ENCODE measurements at regions not wholly inside any gene's neighbourhood (a gene's known extent, or its start where the extent isn't known, plus 50 kb on each side); places are given as distances from the start of the nearest gene placed in this dataset.

DNA sequence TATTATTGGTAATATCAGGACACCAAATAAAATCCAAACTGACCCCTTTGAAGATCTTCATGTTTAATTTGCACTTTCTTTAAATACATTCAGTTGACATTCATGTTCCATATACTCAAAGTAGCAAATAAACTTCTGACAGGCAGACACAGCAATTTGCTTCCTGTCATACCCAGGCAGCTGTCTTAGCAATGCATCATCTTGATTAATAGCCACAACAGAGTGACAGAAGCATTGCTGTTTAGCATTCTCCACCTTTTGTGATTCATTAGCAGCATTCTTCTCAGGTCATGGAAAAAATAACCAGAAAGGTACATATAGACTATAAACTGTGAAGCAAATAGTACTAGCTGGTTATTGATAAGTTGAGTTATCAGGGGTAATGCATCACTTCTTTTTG is 366.8 kb downstream of the CYLC2 start:
- H4K20me1 ChIP-seq (ENCODE audit: insufficient read depth, low read length): no peaks in the 10 kb centered on the region
- intact Hi-C loops (cut with micrococcal nuclease; ENCODE audit: unreplicated experiment): no loop called here
- H3K4me2 ChIP-seq (ENCODE audit: low read length): no peak overlapping the region
- ChIA-PET CTCF (ENCODE audit: unreplicated experiment) (no interaction called here), POLR2A (interaction anchor here (0.8 kb wide), 1 partner anchor 18 kb away, joined by 3 read pairs; no protein-coding TSS in a partner anchor)
- H3K79me2 ChIP-seq (ENCODE audit: insufficient read depth, low read depth, low read length): no peaks in the 10 kb centered on the region
- no TSS peak for BruUV-seq (replicated peaks)
- no peaks in the 10 kb centered on the region for H3K36me3 ChIP-seq (ENCODE audit: insufficient read depth, low read length)
- H3K9me2 ChIP-seq (ENCODE audit: insufficient read depth, low read length): no peaks in the 10 kb centered on the region
- DNase-seq (ENCODE audit: low spot score): no peak
- H3K9me3 ChIP-seq (ENCODE audit: low read length): no peaks in the 10 kb centered on the region
- TF ChIP-seq, protein P1, sequence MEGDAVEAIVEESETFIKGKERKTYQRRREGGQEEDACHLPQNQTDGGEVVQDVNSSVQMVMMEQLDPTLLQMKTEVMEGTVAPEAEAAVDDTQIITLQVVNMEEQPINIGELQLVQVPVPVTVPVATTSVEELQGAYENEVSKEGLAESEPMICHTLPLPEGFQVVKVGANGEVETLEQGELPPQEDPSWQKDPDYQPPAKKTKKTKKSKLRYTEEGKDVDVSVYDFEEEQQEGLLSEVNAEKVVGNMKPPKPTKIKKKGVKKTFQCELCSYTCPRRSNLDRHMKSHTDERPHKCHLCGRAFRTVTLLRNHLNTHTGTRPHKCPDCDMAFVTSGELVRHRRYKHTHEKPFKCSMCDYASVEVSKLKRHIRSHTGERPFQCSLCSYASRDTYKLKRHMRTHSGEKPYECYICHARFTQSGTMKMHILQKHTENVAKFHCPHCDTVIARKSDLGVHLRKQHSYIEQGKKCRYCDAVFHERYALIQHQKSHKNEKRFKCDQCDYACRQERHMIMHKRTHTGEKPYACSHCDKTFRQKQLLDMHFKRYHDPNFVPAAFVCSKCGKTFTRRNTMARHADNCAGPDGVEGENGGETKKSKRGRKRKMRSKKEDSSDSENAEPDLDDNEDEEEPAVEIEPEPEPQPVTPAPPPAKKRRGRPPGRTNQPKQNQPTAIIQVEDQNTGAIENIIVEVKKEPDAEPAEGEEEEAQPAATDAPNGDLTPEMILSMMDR (conservative IDR thresholded peaks at IDR 0.05; ENCODE audit: low read length): no peak
- no peak for TF ChIP-seq EZH2phosphoT487 (IDR thresholded peaks at IDR 0.05; ENCODE audit: borderline replicate concordance, low read depth, low read length)
- no peak overlapping the region for H3K27ac ChIP-seq (ENCODE audit: low read depth, low read length, poor library complexity, severe bottlenecking)
- no peaks in the 10 kb centered on the region for H3K4me1 ChIP-seq (ENCODE audit: insufficient read depth, low read length, poor library complexity, severe bottlenecking)
- no peak overlapping the region for H2AFZ ChIP-seq (ENCODE audit: low read length)
- H3K4me3 ChIP-seq (ENCODE audit: low read depth, low read length, poor library complexity, severe bottlenecking): no peak overlapping the region

DNA sequence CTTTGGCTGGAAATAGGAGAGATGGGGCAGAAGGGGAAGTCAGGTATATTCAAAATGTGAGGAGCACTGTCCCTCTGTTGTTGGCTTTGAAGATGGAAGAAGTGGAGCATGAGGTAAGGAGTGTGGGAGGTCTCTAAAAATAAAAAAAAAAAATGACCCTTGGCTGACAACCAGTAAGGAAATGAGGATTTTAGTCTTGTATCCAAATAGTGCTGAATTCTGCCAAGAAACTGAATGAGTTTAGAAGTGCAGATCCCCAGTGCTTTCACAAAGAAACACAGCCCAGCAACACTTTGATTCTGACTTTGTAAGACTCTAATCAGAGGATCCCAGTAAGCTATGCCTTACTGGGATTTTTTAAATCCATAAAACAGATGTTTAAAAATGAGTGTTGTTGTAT is 367.9 kb downstream of the CYLC2 start:
- ChIA-PET POLR2A (no interaction called here), CTCF (ENCODE audit: unreplicated experiment) (no interaction called here)
- no peak overlapping the region for H3K4me3 ChIP-seq (ENCODE audit: low read depth, low read length, poor library complexity, severe bottlenecking)
- TF ChIP-seq EZH2phosphoT487 (IDR thresholded peaks at IDR 0.05; ENCODE audit: borderline replicate concordance, low read depth, low read length): no peak
- TF ChIP-seq, protein P1 (conservative IDR thresholded peaks at IDR 0.05; ENCODE audit: low read length): no peak
- no TSS peak for BruUV-seq (replicated peaks)
- H2AFZ ChIP-seq (ENCODE audit: low read length): no peak overlapping the region
- H3K27ac ChIP-seq (ENCODE audit: low read depth, low read length, poor library complexity, severe bottlenecking): no peak overlapping the region
- no peaks in the 10 kb centered on the region for H3K9me3 ChIP-seq (ENCODE audit: low read length)
- H3K4me1 ChIP-seq (ENCODE audit: insufficient read depth, low read length, poor library complexity, severe bottlenecking): no peaks in the 10 kb centered on the region
- H3K4me2 ChIP-seq (ENCODE audit: low read length): no peak overlapping the region
- no peaks in the 10 kb centered on the region for H3K79me2 ChIP-seq (ENCODE audit: insufficient read depth, low read depth, low read length)
- no peaks in the 10 kb centered on the region for H4K20me1 ChIP-seq (ENCODE audit: insufficient read depth, low read length)
- no peak for DNase-seq (ENCODE audit: low spot score)
- intact Hi-C loops (cut with micrococcal nuclease; ENCODE audit: unreplicated experiment): no loop called here
- H3K36me3 ChIP-seq (ENCODE audit: insufficient read depth, low read length): no peaks in the 10 kb centered on the region
- H3K9me2 ChIP-seq (ENCODE audit: insufficient read depth, low read length): no peaks in the 10 kb centered on the region

DNA sequence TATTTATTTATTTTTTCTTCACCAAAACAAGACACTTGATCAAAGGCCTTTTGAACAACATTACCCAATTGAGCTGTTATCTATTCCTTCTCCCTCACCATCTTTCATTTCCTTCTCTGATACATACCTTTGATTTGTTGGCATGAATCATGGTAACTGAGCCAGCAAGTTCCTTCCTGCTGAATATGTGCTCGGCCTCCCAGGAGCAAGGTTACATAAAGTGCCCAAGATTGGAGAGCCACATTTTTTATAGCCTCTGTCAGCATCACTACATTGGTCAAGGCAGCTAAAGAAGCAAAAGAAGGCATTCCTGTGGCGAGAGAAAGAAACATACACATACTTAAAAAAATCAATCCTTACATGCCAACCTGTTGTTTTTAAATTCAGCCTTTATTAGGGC is 369.6 kb downstream of the CYLC2 start:
- Histone ChIP-seq H3K4me1 (ENCODE audit: insufficient read depth, low read length, poor library complexity, severe bottlenecking) (no peaks in the 10 kb centered on the region), H3K36me3 (ENCODE audit: insufficient read depth, low read length) (no peaks in the 10 kb centered on the region), H3K27ac (ENCODE audit: low read depth, low read length, poor library complexity, severe bottlenecking) (no peak overlapping the region), H3K9me3 (ENCODE audit: low read length) (no peaks in the 10 kb centered on the region), H3K79me2 (ENCODE audit: insufficient read depth, low read depth, low read length) (no peaks in the 10 kb centered on the region), H3K4me2 (ENCODE audit: low read length) (no peak overlapping the region), H3K9me2 (ENCODE audit: insufficient read depth, low read length) (no peaks in the 10 kb centered on the region), H3K4me3 (ENCODE audit: low read depth, low read length, poor library complexity, severe bottlenecking) (no peak overlapping the region), H2AFZ (ENCODE audit: low read length) (no peak overlapping the region), H4K20me1 (ENCODE audit: insufficient read depth, low read length) (no peaks in the 10 kb centered on the region)
- CTCF ChIA-PET (ENCODE audit: unreplicated experiment): no interaction called here
- POLR2A ChIA-PET: no interaction called here
- no peak for DNase-seq (ENCODE audit: low spot score)
- intact Hi-C loops (cut with micrococcal nuclease; ENCODE audit: unreplicated experiment): no loop called here
- no TSS peak for BruUV-seq (replicated peaks)
- no peak for TF ChIP-seq EZH2phosphoT487 (IDR thresholded peaks at IDR 0.05; ENCODE audit: borderline replicate concordance, low read depth, low read length)
- TF ChIP-seq, protein P1 (conservative IDR thresholded peaks at IDR 0.05; ENCODE audit: low read length): no peak

Data from OCI-LY7 (cell line).